ENCODE measurements at regions not wholly inside any gene's neighbourhood (a gene's known extent, or its start where the extent isn't known, plus 50 kb on each side); places are given as distances from the start of the nearest gene placed in this dataset.

DNA sequence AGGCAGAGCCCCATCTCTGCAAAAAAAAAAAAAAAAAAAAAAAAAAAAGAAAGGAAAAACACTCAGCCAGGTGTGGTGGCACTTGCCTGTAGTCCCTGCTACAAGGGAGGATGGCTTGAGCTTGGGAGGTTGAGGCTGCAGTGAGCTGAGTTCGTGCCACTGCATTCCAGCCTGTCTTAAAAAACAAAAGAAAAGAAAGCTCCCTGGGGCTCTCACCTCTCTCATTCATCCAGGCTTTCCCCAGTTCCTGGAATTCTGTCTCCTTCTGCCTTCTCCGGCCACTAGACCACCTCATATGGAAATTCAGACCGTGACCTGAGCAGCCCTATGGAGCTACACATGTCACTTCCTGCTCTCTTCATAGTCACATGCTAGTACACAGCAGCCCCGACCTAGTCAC, 101.1 kb upstream of the TAB2 start:
- DNase-seq (ENCODE audit: low spot score): no peak

DNA sequence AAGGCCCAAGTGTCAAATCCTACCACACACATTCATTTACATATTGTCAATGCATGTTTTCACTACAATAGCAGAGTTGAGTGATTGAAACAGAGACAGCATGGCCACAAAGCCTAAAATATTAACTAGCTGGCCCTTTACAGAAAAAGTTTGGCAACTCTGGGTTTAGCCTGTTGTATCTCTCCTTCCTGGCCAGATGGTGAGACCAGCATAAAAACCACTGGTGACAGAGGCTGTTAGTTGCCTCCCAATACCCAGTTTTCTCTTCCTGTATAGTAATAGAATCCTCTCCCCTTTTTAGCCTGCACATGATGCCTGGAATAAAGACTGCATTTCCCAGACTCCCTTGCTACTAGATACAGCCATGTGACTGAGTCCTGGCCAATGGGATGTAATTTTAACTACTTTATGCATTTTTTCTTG, 100.0 kb upstream of the TAB2 start:
- no peak for DNase-seq (ENCODE audit: low spot score)

DNA sequence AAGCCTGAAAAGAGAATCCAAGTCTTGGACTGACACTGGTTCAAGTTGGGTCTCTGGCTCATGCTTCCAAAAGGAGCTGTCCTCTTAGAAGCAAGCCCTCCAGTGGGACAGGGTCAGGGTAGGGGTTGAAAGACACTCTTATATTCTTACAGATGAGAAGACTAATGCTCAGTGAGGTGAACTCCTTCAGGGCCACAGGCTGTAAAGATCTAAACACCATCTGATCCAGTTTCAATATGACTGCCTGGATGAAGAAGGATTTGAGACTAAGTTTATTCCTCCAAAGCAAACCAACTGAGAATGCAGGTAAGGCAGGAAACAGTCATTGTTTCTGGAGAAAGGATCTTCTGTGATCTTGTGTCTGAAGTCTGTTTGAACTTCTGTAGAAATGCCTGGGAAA, 99.0 kb upstream of the TAB2 start:
- DNase-seq (ENCODE audit: low spot score): no peak

DNA sequence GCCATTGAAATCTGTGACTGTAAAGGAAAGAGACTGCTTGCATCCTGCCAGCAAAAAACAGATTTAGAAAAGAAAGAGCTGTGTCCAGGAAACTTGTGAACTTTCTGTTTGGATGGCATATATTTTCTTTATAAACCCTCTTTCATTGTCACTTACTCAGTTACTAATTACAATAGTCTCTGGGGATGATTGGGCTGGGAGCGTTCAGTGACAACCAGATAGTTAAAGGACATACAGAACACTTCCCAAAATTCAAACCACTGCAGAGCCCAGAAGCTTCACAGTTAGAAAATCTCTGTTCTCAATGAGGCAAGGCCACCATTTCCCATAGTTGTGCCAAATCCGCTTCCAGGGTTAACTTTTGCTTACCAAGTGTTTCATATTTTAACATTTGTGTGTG, 98.6 kb upstream of the TAB2 start:
- DNase-seq (ENCODE audit: low spot score): no peak

DNA sequence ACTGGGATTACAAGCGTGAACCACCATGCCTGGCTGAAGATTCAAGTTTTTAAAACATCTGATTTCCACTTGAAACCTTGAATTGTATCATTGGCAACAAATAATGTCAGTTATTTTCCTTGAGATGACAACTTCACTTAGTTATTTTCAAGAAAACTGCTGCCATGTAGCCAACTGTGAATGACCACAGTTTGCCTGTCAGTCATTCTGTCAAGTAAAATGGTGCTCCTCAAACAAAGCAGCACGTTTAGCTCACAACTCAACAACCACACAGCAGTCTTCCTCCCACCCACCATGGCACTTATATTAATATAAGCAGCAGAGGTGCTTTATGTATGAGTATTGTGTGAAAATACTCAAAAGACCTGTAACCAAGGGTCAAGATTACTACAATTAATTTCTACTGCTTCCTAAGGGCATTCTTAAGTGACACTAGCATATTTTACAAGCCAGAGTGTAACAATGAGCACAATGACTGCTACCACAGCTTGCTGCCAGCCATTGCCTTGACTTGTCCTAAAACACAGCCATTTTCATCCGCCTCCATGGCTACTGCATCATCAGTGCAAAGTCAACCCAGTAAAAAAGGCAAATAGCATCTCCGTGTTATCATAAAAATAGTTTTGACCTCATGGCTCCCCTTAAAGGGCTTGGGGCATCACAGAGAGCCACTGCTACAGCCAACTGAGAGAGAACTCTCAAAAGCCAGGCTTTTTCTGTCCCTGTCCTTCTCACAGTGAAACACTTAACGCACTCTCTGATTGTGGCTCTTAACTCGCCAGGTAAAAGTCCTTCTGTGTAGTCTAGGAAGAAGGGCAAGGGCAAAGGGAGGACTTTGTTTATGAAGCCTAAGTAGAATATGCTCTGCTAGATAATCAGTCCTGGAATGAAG, 96.4 kb upstream of the TAB2 start:
- no peak for DNase-seq (ENCODE audit: low spot score)

DNA sequence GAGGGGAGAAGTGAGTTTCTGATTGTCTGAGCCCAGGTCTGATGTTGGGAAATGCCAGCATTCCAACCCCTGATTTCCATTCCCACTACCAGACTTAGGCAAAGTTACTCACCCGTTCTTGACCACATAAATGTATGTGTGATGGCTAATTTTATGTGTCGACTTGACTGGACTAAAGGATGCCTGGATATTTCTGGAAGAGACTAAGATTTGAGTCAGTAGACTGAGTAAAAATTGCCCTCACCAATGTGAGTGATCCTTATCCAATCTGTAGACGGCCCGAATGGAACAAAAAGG, 95.8 kb upstream of the TAB2 start:
- no peak for DNase-seq (ENCODE audit: low spot score)

DNA sequence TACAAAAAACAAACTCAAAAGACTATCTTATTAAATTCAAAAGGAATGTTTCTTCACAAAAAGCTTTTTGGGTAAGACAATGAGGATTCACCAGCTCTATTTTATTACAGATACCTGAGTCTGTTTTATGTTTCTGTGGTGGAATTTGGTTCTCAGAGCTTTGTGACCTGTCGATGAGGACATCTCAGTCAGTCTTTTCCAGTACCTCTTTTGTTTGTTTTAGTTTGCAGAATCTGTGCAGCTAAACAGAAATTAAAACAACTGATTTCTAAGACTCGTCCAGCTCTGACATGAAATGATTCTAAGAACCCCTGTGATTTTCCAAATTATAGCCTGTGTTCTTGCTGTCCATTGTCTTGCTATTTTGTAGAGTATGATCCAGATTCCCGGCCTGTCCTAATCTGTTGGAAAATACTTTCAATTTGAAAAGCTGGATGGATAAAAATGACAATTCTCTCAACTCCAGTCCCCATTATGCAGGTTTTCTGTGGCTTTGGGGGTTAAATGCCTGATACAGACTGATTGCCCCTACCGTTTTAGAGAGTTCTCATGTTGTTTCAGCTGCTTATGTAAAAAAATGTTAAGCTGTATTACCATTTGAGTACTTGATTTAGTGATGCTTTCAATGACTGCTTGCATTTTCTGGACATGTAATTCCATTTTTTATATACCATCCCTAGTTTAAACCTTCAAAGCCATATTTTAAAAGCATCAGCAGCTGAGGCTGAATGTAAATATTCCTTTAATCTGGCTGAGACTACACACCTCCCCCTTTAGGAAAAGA, 94.2 kb upstream of the TAB2 start:
- no peak for DNase-seq (ENCODE audit: low spot score)

DNA sequence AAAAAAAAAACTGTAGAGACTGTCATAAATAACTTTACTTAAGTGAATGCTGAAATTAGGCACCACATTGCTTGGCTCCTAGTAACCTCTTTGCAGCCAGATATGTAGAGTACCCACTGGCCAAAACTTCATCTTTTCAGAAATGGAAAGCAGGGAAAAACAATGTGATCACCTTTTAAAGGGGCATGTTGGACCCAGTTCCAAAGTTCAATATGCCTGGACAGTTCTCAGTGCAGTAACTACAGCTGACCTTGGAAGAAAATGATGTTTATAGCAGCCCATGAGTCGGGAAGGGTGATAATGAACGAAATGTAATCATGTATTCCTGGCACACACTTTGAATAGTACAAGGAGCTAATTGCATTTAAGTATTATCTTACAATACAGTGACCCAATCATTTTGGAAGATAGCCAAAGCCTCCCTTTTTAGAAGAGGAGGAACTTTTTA, 93.6 kb upstream of the TAB2 start:
- DNase-seq (ENCODE audit: low spot score): no peak

DNA sequence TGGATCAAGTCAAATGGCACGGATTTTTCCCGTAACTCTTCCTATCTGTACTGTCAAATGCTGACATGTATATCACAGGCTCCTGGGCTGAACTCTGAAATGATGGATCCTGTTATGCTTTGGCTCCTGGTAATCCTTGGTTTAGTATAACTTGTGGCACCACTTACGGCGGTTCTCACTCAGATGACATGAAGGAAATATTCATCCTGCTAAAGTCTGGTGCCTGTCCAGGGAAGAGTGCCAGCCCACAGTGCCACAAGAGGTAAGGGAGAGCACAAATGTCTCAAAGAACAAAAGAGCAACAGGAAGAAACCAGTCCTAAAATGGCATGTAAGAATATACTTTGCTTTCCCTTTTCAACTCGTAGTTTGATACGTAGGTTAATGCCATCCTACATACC, 93.1 kb upstream of the TAB2 start:
- DNase-seq (ENCODE audit: low spot score): no peak

DNA sequence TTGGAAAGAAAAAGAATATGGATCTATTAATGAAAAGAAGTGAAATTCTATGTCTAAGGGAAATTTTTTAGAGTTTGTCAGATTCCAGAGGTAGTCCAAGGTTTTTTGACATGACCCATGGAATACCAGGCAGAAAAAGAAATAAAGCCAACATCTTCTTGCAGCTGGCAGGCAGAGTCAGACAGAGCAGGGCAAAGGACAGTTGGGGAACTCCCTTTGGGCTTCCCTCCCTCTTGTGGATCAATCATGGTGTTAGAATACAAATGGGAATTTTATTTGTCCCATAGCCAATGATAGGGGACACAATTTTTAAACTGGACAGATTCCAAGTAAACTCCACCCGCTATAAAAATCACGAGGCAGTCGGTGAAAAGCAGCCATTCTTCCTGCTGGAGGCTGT, 92.1 kb upstream of the TAB2 start:
- DNase-seq (ENCODE audit: low spot score): no peak

DNA sequence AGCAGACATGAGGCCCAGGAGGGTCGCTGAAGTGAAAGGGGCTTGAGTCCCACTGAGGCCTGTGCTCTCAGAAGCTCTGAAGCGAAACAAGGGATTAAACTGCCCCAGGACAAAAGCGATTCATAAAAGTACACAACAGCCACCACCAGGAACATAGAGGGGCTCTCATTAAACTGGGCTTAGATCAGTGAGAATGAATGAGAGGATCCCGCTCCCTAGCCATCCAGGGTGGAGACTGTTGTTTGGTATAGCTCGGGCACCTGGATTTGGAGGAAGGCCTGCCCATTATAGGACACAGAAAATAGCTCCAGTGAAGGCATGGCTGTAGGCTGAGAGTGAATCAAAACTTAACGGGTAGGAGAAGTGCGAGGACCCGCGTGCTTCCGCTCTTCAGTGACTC, 91.6 kb upstream of the TAB2 start:
- no peak for DNase-seq (ENCODE audit: low spot score)

DNA sequence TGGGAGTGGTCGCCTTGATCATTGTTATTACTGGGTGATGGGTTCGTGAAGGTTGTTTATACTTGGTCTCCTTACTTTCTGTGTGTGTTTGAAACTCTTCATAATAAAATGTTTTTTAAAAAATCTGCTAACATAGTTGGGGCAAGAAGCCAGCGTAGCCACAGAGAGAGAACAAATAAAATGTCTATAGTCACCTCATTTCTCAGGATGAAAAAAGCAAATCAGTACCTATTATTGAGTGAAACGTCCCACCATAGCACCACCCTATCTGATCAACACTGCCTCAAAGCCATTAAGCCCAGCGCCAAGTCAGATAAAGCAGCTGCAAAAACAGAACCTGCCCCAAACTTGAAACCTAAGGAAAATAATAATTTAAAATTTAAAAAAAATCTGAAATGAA, 89.7 kb upstream of the TAB2 start:
- DNase-seq (ENCODE audit: low spot score): no peak

DNA sequence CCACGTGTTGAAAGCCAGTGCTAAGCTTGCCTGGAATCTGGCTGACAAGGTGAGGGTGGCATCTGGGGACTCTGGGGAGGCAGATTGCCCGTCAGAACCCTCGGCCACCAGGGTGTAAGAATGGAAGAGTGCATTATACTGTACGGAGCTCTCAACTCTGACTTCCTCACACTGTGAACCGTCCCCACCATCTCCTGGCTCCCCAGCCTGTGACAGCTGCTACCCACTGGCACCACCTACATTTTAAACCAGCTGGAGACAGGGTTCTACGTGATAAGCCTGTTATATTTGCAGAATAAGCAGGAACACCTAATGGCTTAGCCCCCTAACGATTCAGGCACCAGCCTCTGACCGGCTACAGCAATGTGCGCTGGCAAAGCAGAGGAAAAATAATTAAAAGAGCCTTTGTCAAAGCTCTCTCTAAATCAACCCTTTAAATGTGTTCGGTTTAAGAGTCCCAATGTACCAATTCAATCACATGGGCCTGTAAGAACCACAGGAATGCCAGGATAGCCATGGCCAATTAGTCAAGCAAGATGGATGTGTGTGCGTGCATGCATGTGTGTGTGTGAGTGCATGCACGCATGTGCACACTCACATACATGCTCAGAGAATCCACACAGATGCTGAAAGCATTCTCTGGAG, 89.1 kb upstream of the TAB2 start:
- no peak for DNase-seq (ENCODE audit: low spot score)

DNA sequence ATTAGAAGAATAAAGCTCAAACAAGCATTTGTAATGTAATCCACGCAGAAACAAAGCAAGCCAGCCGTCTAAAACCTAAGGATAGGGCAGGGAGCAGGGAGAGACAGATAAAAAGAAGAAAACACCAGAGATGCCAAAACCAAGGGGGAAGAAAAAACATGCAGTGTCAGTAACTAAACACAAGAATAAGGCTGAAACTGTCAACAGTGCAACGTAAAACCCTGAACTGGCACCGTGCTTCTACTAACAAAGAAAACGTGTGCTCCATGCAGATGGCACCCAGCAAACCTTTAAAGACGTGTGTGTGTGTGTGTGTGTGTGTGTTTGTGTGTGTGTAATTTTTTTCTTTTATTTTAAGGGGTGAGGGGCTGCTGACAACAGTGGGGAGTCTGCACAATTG, 88.4 kb upstream of the TAB2 start:
- no peak for DNase-seq (ENCODE audit: low spot score)

DNA sequence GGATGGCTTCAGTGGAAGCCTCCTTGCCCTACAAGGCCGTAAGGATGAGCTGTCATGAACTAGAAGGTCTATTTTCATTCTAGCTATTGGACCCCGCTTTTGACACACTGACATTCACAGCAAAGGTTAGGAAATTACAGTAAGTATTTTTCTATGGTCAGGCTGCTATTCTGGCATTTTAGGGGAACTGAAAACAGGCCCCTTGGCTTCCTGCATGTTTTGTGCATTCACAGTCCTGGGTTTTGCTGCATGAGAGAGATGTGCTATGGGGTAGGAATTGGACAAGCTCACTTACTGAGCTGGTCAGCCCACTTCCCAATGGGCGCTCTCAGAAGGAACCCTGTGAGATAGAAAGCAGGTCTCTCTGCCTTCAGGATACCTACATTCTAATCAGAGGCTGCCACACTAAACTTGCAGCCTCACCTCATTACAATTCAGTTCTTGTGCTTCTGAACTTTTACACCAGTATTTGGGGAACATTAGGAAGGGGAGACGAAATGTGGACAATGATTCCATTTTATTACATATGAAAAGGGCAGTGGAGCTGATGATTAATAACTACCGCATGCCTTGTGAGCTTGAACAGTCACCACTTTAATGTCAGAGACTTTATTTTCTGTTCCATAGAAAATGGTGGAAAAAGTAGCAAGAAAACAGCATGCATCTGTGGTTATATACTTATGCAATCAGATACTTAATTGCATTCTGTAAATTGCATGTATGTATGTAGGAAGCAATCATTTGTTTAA, 86.6 kb upstream of the TAB2 start:
- no peak for DNase-seq (ENCODE audit: low spot score)

DNA sequence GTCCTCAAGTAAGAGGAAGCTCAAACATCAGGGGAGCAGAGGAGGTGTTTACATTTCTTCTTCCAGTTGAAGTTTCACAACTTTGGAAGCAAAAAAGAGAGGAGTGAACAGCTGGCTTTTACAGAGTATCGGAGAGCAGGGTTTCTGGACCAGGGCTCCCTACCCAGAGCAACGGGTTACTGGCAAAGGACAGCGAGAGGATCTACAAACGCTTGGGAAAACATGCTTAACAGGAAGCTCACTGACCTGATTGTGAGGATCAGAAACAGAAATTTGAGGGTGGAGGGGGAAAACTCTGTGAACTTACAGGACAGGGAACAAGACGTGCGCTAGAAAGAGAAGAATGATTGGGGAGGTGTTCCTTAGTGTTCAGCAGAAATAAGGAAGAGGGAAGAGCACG, 85.7 kb upstream of the TAB2 start:
- DNase-seq (ENCODE audit: low spot score): no peak

DNA sequence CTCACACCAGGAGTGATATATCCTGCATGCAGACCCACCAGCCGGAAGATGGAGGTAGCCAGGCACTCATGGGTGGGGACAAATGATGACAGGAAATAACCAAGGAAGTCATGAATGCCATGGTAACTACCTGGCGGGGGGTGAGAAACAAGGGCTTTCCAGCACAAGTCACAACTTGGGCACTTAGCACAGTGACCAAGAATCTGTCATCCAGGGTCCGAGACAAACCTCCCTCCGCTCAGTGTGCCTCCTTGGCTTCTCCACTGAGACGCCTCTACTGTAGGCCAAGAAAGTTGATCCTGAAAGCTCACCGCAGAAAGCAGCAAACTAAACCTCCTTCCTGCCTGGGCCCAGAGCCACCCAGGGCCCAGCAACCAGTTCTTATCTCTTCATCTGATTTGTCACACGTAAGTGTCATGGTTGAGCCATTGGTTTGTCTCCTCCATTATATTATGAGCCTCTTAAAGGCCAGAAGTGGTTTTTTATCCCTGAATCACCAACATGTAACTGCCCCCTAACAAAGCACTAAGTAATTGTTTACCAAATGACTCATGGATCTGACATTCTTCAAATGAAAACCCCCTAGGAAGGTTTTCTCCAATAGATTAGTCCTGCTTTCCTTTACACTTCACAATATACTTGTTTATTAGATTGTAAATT, 84.3 kb upstream of the TAB2 start:
- DNase-seq (ENCODE audit: low spot score): peak; percentile 44

DNA sequence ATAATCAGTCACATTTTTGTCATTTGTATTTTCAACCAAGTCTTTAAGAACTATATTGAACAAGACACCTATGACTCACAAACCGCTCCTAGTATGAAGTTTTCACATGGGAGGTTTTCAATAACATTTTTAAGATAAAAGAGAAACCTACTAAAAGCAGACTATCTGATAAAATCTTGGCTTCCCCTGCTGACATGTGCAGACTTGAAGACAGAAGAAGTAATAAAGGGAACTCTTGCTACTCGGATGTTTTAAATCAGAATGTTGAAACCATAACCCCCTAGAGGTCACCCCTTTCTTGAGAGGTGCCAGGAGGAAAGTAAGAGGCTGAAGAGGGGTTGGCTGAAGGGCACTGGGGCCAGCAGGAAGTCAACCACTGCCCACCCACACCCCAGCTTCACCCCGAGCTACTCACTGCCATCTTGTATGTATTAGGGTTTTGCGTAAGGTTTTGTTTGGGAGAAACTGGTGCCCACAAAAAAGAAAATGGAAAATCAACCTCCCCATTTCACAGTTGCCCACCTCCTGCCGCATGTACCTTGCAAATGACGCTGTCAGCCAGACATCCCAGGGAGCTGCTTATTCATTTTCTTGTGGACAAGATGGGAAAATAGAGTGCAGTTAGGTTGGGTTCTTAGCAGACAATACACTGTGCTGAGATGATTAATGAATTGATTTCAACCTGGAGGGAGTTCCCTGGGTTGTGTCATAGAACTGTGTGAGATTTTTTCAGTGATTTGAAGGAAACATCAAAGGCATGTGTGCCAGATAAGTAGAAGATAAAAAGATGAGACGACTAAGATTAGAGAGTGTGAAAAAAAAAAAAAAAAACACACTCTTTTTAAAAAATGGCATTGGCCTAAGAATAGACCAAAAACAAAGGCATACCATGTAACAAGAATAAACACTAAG, 83.2 kb upstream of the TAB2 start:
- no peak for DNase-seq (ENCODE audit: low spot score)

DNA sequence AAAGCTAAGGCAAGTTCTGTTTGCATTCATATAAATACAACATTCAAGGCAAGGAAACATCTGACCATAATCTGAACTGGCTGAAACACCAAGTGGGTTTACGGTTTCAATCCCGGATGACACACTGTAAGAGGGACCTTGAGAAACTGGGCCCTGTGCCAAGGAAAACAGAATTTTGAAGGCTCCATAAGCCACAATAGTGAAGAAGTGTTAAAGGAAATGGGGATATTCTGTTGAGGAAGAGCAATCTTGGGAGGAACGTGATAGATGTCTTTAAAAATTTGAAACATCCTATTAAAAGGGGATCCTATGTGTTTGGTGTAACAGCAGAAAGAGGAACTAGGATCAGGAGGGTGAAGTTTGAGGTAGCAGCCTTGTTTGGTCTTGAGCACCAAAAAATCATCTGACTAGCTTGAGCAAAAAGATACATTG, 82.4 kb upstream of the TAB2 start:
- no peak for DNase-seq (ENCODE audit: low spot score)

DNA sequence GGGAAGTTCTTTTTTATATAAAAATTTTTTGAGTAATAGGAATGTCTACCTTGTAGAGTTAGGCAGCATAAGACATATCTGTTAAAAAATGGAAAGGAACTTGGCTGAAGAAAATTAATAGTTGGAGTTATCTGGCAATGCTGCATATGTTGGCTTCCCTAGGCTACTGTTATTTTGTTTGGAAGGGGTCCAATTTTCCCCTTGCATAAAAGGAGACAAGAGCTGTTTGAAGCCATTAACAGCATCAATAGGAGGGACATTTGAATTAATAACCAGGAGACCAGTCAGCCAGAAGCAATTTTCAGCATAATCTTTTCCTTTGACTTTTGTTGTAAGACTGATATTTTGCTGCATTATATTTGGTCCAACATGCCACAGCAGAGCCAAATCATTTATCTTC, 80.9 kb upstream of the TAB2 start:
- no peak for DNase-seq (ENCODE audit: low spot score)

DNA sequence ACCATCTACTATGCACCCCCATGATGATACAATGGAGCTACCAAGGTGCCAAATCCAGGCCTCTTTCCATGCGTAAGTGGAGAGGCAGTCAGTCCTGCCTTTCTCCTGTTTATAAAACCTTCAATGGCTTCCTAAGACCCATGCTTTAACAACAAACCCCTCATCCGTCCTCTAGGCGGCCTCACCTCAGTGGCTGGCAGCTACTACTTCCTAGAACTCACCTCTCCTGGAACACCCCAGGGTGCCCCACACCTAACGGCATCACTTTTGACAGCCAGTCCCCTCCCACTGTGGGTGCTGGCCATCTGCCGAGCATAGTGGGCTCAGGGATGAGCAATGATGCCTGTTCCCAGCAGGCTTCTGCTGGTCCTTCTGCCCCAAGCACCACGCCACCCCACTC, 80.0 kb upstream of the TAB2 start:
- DNase-seq (ENCODE audit: low spot score): no peak
